ENCODE measurements at regions not wholly inside any gene's neighbourhood (a gene's known extent, or its start where the extent isn't known, plus 50 kb on each side); places are given as distances from the start of the nearest gene placed in this dataset.
"Not testable (repeated sequence)": the region's sequence is repeated elsewhere in the genome, so short reads cannot be mapped to it uniquely, and the experiment has no call there.

DNA sequence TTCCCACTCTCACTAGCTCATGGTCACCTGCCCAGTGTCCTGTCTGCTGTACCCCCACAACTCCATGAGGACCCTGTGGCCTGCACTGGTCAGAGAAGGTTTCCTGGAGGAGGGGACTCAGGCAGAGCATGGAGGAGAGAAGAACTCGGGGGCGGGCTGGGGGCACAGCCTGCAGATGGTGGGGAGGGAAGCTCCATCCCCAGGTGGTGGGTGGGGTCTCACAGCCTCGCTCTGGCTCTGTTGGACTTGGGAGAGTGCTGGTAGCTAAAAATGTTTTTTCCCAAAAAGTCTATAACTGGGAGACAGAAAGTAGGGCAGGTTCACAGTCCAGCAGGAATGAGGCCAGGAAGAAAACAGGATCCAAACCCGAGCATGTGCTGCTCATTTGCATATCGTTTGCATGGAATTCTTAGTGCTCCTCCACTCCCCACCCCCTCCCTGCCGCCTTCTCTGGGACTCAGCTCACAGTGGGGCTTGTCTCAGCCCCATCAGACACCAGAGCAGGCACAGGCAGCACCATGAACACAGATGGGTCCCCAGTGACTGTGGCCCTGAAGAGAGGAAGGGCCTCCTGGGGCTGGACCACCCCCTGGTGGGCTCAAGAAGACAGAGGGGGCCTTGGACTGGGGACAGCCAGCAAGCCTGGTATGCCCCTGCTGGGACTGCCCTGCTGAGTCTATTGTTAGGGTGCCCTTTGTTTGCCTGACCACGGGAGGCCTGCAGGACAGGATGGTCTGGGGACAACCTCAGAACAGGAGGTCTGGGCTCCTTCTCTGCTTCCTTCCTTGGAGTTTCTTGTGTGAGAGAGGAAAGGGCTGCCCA is 67.0 kb upstream of the SFSWAP start:
- TF ChIP-seq, protein P1, sequence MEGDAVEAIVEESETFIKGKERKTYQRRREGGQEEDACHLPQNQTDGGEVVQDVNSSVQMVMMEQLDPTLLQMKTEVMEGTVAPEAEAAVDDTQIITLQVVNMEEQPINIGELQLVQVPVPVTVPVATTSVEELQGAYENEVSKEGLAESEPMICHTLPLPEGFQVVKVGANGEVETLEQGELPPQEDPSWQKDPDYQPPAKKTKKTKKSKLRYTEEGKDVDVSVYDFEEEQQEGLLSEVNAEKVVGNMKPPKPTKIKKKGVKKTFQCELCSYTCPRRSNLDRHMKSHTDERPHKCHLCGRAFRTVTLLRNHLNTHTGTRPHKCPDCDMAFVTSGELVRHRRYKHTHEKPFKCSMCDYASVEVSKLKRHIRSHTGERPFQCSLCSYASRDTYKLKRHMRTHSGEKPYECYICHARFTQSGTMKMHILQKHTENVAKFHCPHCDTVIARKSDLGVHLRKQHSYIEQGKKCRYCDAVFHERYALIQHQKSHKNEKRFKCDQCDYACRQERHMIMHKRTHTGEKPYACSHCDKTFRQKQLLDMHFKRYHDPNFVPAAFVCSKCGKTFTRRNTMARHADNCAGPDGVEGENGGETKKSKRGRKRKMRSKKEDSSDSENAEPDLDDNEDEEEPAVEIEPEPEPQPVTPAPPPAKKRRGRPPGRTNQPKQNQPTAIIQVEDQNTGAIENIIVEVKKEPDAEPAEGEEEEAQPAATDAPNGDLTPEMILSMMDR (conservative IDR thresholded peaks at IDR 0.05) = no peak
- peaks cover 5% of the 10 kb centered on the region for H3K4me1 Mint-ChIP-seq
- no peak overlapping the region for H3K4me3 Mint-ChIP-seq
- DNase-seq (ENCODE audit: low read depth, low spot score) = no peak
- H3K9me3 Mint-ChIP-seq = no peaks in the 10 kb centered on the region
- H3K36me3 Mint-ChIP-seq (ENCODE audit: low read depth) = no peaks in the 10 kb centered on the region
- H3K27ac Mint-ChIP-seq (ENCODE audit: unreplicated experiment) = no peak overlapping the region
- H3K27me3 Mint-ChIP-seq (ENCODE audit: low read depth) = peaks cover 11% of the 10 kb centered on the region

DNA sequence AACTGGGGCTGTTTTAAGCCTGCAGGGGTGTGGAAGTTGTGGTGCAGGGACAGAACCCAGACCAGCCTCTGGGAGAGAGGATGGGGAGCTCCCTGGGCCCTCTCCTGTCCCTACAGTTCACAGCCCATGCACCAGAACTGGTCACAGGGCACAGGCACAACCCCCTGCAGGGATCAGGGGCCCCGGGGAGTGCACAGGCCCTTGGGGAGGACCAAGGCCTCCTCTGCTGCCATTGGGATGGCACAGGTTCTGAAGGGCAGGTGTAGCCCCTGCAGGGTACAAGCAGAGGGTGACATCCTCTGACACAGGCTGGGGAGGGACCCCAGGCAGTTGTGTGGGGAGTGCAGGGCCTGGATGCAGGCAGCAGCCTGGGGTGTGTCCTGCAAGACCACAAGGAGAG is 66.4 kb upstream of the SFSWAP start:
- TF ChIP-seq, protein P1 (conservative IDR thresholded peaks at IDR 0.05) = no peak
- H3K27me3 Mint-ChIP-seq (ENCODE audit: low read depth) = peaks cover 11% of the 10 kb centered on the region
- H3K36me3 Mint-ChIP-seq (ENCODE audit: low read depth) = no peaks in the 10 kb centered on the region
- no peak overlapping the region for H3K27ac Mint-ChIP-seq (ENCODE audit: unreplicated experiment)
- H3K9me3 Mint-ChIP-seq = no peaks in the 10 kb centered on the region
- no peak for DNase-seq (ENCODE audit: low read depth, low spot score)
- H3K4me3 Mint-ChIP-seq = no peak overlapping the region
- H3K4me1 Mint-ChIP-seq = peaks cover 5% of the 10 kb centered on the region

DNA sequence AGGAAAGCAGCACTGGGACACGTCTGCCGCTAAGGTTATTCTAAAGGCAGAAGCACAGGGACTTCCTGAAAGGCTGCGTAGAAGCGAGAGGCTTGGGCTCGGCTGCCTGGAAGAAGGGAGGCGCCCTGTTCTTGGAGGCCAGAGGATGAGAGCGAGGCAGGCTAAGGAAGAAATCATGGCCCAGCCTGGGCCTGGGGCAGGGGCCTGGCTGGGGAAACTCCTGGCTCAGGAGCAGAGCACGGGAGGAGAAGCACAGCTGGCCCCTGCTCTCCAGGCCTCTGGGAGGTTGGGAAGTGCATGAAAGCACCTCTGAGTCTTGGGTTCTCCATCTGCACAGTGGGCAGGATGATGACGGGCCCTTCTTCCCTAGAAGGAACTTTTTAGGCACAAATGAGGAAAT is 66.0 kb upstream of the SFSWAP start:
- not testable (repeated sequence) for H3K36me3 Mint-ChIP-seq (ENCODE audit: low read depth); H3K4me3 Mint-ChIP-seq; DNase-seq (ENCODE audit: low read depth, low spot score); H3K9me3 Mint-ChIP-seq; H3K4me1 Mint-ChIP-seq; H3K27ac Mint-ChIP-seq (ENCODE audit: unreplicated experiment)
- H3K27me3 Mint-ChIP-seq (ENCODE audit: low read depth) = peaks cover 11% of the 10 kb centered on the region

DNA sequence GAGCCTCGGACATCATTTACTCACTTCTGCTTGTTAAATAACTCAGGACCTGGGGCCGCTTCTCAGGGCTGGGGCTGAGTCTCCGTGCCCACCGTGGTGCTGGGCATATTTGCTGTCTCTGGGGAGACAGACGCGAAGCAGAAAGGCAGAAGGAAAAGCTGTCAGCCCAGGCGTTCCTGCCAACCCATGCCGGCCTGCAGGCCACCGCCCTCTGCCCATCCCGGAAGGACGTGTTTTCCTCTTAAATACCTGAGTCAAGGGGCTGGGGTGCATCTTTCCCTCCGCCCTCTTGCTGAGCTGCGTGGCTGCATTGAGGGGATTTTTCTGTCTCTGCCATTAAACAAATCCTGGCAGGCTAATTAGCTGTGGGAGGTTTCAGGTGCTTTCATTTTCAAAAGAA is 65.3 kb upstream of the SFSWAP start:
- not testable (repeated sequence) for H3K36me3 Mint-ChIP-seq (ENCODE audit: low read depth); H3K4me3 Mint-ChIP-seq; H3K27ac Mint-ChIP-seq (ENCODE audit: unreplicated experiment); DNase-seq (ENCODE audit: low read depth, low spot score); H3K4me1 Mint-ChIP-seq; H3K9me3 Mint-ChIP-seq
- peaks cover 11% of the 10 kb centered on the region for H3K27me3 Mint-ChIP-seq (ENCODE audit: low read depth)

DNA sequence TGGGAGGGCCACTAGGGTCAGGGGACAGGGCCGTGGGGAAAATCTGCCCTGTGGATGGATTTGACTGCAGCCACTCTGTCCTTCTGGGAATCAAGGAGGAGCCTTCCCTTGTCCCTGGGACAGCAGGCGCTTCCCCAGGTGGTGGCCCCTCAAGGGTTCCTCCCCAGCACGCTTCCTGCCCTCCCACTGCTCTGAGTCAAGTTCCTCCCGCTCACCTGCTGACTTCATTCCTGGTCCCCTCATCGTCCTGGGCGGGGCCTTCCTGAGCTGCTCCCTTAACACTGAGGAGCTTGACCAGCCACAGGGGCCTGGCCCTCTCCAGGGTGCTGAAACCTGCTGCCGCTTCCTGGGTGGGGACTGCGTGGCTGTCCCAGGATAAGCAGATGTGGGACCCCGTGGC is 64.4 kb upstream of the SFSWAP start:
- H3K9me3 Mint-ChIP-seq = not testable (repeated sequence)

DNA sequence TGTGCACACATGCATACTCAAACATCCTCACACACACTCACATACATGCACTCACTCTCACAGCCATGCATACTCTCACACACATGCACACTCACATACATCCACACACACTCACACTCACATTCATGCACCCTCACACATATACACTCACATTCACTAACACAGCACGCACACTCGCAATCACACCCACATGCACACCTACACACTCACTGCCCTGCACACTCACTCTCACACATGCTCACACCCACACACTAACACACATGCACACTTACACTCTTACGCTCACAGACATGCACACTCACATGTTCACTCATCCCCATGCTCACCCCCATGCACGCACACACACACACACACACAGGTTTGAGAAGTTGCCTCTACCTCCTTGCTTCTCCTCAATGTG is 63.2 kb upstream of the SFSWAP start:
- TF ChIP-seq, protein P1 (conservative IDR thresholded peaks at IDR 0.05) = no peak
- Mint-ChIP-seq H3K4me1 (peaks cover 5% of the 10 kb centered on the region), H3K27ac (ENCODE audit: unreplicated experiment) (no peak overlapping the region), H3K27me3 (ENCODE audit: low read depth) (peaks cover 11% of the 10 kb centered on the region), H3K4me3 (no peak overlapping the region), H3K9me3 (no peaks in the 10 kb centered on the region), H3K36me3 (ENCODE audit: low read depth) (no peaks in the 10 kb centered on the region)
- DNase-seq (ENCODE audit: low read depth, low spot score) = no peak

More for the DNA sequence above, 64.4 kb upstream of the SFSWAP start:
- H3K36me3 Mint-ChIP-seq (ENCODE audit: low read depth); H3K27ac Mint-ChIP-seq (ENCODE audit: unreplicated experiment); H3K4me1 Mint-ChIP-seq; H3K4me3 Mint-ChIP-seq; DNase-seq (ENCODE audit: low read depth, low spot score): not testable (repeated sequence)
- peaks cover 11% of the 10 kb centered on the region for H3K27me3 Mint-ChIP-seq (ENCODE audit: low read depth)

DNA sequence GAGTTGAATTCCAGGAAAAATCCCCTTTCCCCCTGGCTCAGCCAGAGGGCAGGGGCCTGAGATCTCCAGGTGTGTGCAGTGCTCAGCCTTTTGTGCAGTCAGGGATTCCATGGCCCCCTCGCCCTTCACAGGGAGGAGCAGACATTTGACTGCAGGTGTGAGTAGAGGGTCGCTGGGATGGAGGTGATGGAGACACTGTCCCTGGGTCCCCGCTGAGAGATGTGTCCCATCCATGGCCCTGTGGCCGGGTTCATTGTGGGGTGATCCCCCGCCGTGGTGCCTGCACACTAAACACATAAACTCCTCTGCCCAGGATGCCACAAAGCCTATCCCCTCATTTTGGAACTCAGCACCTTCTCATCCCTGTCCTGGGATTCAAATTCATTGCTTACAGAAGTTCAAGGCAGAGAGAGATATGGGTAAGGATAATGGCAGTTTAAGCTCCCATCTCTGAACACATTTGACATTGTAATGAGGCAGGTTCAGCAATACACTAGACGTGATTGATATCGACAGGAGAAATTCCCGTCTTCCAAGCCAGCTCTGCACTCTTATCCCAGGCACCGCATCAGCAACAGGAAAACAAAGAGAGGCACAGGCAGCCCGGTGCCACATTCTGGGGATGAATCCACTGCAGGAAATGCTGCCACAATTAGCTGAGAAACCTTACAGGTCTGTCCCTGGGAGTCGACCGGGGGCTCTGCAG is 55.3 kb upstream of the SFSWAP start:
- H3K9me3 Mint-ChIP-seq; H3K27ac Mint-ChIP-seq (ENCODE audit: unreplicated experiment); DNase-seq (ENCODE audit: low read depth, low spot score); H3K36me3 Mint-ChIP-seq (ENCODE audit: low read depth); H3K4me3 Mint-ChIP-seq; H3K4me1 Mint-ChIP-seq: not testable (repeated sequence)
- peaks cover 11% of the 10 kb centered on the region for H3K27me3 Mint-ChIP-seq (ENCODE audit: low read depth)

DNA sequence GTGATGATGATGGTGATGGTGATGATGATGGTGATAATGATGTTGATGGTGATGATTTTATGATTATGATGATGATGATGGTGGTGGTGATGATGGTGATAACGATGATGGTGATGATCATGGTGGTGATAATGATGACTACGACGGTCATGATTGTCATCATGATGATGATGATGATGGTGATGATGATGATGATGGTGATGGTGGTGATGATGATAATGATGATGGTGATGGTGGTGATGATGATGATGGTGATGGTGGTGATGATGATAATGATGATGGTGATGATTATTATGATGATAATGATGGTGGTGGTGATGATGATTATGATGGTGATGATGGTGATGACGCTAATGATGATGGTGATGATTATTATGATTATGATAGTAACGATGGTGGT is 54.1 kb upstream of the SFSWAP start:
- not testable (repeated sequence) for H3K4me1 Mint-ChIP-seq; H3K4me3 Mint-ChIP-seq; DNase-seq (ENCODE audit: low read depth, low spot score); H3K27ac Mint-ChIP-seq (ENCODE audit: unreplicated experiment); H3K36me3 Mint-ChIP-seq (ENCODE audit: low read depth); H3K9me3 Mint-ChIP-seq
- H3K27me3 Mint-ChIP-seq (ENCODE audit: low read depth) = peaks cover 11% of the 10 kb centered on the region

DNA sequence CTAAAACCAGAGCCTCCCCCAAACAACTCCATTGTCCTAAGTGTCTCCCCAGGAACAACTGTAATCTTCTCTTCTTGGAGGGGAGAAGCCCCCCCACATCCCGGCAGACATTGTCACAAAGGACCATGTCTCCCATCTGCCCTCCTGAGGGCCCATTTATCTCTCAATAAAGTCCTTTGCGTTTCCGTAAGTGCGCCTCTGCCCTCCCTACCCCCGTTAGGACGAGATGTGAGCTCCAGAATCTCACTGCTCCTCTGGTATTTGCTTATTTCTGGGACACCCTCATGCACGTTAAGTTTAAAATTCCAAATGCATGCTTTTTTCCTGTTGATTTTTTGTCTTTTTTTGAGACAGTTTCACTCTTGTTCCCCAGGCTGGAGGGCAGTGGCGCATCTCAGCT is 52.3 kb upstream of the SFSWAP start:
- not testable (repeated sequence) for H3K9me3 Mint-ChIP-seq; H3K4me3 Mint-ChIP-seq; H3K36me3 Mint-ChIP-seq (ENCODE audit: low read depth); H3K27ac Mint-ChIP-seq (ENCODE audit: unreplicated experiment); H3K4me1 Mint-ChIP-seq; DNase-seq (ENCODE audit: low read depth, low spot score)
- H3K27me3 Mint-ChIP-seq (ENCODE audit: low read depth) = peaks cover 11% of the 10 kb centered on the region

DNA sequence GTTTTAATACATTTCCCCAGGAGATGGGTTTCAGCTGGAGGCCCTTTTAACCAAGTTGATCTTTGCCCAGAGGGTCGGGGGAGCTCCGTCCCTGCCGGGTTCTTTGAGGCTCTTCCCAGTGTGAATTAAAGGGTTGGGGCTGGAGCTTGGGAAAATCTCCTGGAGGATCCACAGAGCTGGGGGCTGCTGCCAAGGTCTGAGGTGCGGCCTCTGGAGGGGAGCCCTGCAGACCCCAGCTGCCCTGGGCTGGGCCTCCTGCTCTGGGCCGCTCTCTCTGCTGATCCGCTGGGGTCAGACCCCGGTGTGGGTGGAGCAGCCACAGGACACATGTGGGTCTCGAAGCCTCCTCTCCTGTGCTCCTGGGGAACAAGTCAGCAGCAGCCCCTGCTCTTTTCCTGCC is 51.4 kb upstream of the SFSWAP start:
- H3K4me3 Mint-ChIP-seq; DNase-seq (ENCODE audit: low read depth, low spot score); H3K36me3 Mint-ChIP-seq (ENCODE audit: low read depth); H3K4me1 Mint-ChIP-seq; H3K9me3 Mint-ChIP-seq; H3K27ac Mint-ChIP-seq (ENCODE audit: unreplicated experiment): not testable (repeated sequence)
- H3K27me3 Mint-ChIP-seq (ENCODE audit: low read depth) = peaks cover 11% of the 10 kb centered on the region

DNA sequence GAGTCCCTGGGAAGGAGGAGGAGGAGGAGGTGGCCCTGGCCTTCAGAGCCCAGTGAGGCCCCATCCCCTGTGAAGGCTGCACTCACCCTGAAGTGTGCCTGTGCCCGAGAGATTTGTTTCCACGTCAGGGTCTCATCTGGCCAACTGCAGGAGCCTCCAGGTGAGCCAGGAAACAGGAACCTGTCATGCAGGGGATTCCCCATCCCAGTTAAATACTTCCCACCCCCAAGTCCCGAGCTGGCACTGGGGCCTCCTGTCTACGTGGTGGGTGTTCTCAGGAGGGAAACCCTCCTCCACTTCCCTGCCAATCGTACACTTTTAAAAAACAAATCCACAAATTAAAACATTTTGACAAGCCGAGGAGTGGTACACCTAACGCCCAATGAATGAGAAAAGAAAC is 50.9 kb upstream of the SFSWAP start:
- H3K36me3 Mint-ChIP-seq (ENCODE audit: low read depth); H3K27ac Mint-ChIP-seq (ENCODE audit: unreplicated experiment); H3K9me3 Mint-ChIP-seq; DNase-seq (ENCODE audit: low read depth, low spot score); H3K4me1 Mint-ChIP-seq; H3K4me3 Mint-ChIP-seq: not testable (repeated sequence)
- H3K27me3 Mint-ChIP-seq (ENCODE audit: low read depth) = peaks cover 11% of the 10 kb centered on the region

Measured in neural crest cell (in vitro differentiated cells).